ENCODE measurements at regions not wholly inside any gene's neighbourhood (a gene's known extent, or its start where the extent isn't known, plus 50 kb on each side); places are given as distances from the start of the nearest gene placed in this dataset.

GRCh38 chr18:23380001-23380550, 73.0 kb upstream of the RIOK3 start:
- Histone ChIP-seq H3K9me3 (no peaks in the 10 kb centered on the region), H3K4me3 (no peak overlapping the region), H3K36me3 (no peaks in the 10 kb centered on the region), H3K27ac (no peak overlapping the region), H3K27me3 (no peaks in the 10 kb centered on the region), H3K4me1 (peaks cover 0 to 20% (median 15%) of the 10 kb centered on the region in 4 donors)
- DNase-seq: no peak
- TF ChIP-seq EP300 (IDR thresholded peaks at IDR 0.05) (no peak), POLR2AphosphoS5 (IDR thresholded peaks at IDR 0.05) (no peak), CTCF (IDR thresholded peaks at IDR 0.05) (no peak), POLR2A (IDR thresholded peaks at IDR 0.05) (no peak)
- intact Hi-C loops (cut with DNase I): no loop called here
- 93 to 96% methylated on average over 11 of the region's 11 CpGs for WGBS, 2 donors

GRCh38 chr18:23380817-23381216, 72.3 kb upstream of the RIOK3 start:
- Histone ChIP-seq H3K27me3 (no peaks in the 10 kb centered on the region), H3K4me3 (no peak overlapping the region), H3K9me3 (no peaks in the 10 kb centered on the region), H3K36me3 (no peaks in the 10 kb centered on the region), H3K27ac (no peak overlapping the region), H3K4me1 (peaks cover 0 to 20% (median 15%) of the 10 kb centered on the region in 4 donors)
- 93 to 97% methylated on average over 2 of the region's 2 CpGs for WGBS, 2 donors
- intact Hi-C loops (cut with DNase I): no loop called here
- DNase-seq: no peak
- no peak for TF ChIP-seq POLR2A (IDR thresholded peaks at IDR 0.05)
- TF ChIP-seq POLR2AphosphoS5 (IDR thresholded peaks at IDR 0.05): no peak
- no peak for TF ChIP-seq EP300 (IDR thresholded peaks at IDR 0.05)
- no peak for TF ChIP-seq CTCF (IDR thresholded peaks at IDR 0.05)

GRCh38 chr18:23383494-23383893, 69.6 kb upstream of the RIOK3 start:
- H3K27me3 ChIP-seq: no peaks in the 10 kb centered on the region
- H3K9me3 ChIP-seq: no peaks in the 10 kb centered on the region
- intact Hi-C loops (cut with DNase I): no loop called here
- DNase-seq: no peak
- no peak overlapping the region for H3K27ac ChIP-seq
- no peaks in the 10 kb centered on the region for H3K36me3 ChIP-seq
- WGBS, 2 donors: 85 to 89% methylated on average over 7 of the region's 7 CpGs
- peaks cover 0 to 4% (median 3%) of the 10 kb centered on the region in 4 donors for H3K4me1 ChIP-seq
- no peak overlapping the region for H3K4me3 ChIP-seq
- TF ChIP-seq EP300 (IDR thresholded peaks at IDR 0.05) (no peak), POLR2AphosphoS5 (IDR thresholded peaks at IDR 0.05) (no peak), POLR2A (IDR thresholded peaks at IDR 0.05) (no peak), CTCF (IDR thresholded peaks at IDR 0.05) (no peak)

- Histone ChIP-seq H3K27me3 (no peaks in the 10 kb centered on the region), H3K9me3 (no peaks in the 10 kb centered on the region), H3K36me3 (no peaks in the 10 kb centered on the region), H3K4me1 (no peaks in the 10 kb centered on the region), H3K27ac (no peak overlapping the region), H3K4me3 (no peak overlapping the region)
- TF ChIP-seq POLR2A (IDR thresholded peaks at IDR 0.05): no peak
- TF ChIP-seq CTCF (IDR thresholded peaks at IDR 0.05): no peak
- TF ChIP-seq POLR2AphosphoS5 (IDR thresholded peaks at IDR 0.05): no peak
- no peak for TF ChIP-seq EP300 (IDR thresholded peaks at IDR 0.05)
- intact Hi-C loops (cut with DNase I): no loop called here
- 51 to 65% methylated on average over 13 of the region's 13 CpGs for whole genome bisulfite sequencing, 2 donors
- DNase-seq: no peak
Observed at GRCh38 chr18:23384778-23385736, 68.0 kb upstream of the RIOK3 start.

Measured in sigmoid colon (tissue), 6 donors.